ENCODE measurements at regions not wholly inside any gene's neighbourhood (a gene's known extent, or its start where the extent isn't known, plus 50 kb on each side); places are given as distances from the start of the nearest gene placed in this dataset.

DNA sequence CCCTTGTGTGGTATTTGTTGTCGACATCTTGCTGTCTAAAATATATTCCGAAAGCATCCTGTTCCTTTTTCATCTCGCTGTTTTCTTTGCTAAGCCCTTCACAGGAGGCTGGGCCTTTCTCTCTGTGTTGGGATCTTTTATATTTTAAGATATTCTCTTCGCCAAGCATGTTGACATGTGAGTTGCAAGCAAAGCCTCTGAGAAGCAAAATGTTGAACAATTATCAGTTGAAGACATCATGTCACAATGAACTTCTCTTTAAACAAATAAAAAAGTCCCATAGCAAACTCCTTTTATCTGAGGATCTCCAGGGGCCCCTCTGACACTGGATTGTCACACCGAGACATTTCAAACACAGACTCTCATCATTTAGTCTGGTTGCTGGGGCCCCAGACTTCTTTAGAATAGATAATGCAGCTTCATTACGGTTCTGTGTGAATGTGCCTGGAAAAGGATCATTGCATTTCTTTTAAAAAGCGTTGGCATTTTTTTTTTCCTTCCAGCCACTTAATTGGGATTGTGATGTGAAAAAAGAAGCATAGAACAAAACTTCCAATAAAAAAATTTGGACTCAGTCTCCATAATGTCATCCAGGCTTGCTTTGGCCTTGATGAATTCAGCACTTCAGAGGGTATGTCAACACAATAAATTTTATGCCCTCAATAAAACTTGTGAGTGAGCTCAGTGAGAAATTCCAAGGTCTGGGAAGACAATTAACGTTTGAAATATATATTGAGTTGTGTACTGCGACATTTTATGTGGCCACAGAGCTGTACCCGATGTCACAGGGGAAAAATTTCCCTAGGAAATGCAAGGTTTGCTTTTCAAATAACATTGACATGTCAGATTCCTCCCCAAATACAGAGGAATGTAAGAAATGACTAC is 496.8 kb downstream of the XYLT1 start:
- TF ChIP-seq, protein P1, sequence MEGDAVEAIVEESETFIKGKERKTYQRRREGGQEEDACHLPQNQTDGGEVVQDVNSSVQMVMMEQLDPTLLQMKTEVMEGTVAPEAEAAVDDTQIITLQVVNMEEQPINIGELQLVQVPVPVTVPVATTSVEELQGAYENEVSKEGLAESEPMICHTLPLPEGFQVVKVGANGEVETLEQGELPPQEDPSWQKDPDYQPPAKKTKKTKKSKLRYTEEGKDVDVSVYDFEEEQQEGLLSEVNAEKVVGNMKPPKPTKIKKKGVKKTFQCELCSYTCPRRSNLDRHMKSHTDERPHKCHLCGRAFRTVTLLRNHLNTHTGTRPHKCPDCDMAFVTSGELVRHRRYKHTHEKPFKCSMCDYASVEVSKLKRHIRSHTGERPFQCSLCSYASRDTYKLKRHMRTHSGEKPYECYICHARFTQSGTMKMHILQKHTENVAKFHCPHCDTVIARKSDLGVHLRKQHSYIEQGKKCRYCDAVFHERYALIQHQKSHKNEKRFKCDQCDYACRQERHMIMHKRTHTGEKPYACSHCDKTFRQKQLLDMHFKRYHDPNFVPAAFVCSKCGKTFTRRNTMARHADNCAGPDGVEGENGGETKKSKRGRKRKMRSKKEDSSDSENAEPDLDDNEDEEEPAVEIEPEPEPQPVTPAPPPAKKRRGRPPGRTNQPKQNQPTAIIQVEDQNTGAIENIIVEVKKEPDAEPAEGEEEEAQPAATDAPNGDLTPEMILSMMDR (IDR thresholded peaks at IDR 0.05) = no peak
- TF ChIP-seq POLR2A (IDR thresholded peaks at IDR 0.05) = no peak
